Caco-2 (cell line): ENCODE measurements at regions not wholly inside any gene's neighbourhood (a gene's known extent, or its start where the extent isn't known, plus 50 kb on each side); places are given as distances from the start of the nearest gene placed in this dataset.

ENCODE experiments used
- BruUV-seq: library from RNA; stranded (reverse); fragments of 400-500 nt; replicated peaks from 2 replicates; lab custom pipeline; 2021; lab: Mats Ljungman, UMichigan
- CTCF ChIA-PET: fragments of 300-600 bp; sonication (Branson Sonifier 250); formaldehyde crosslinking; loops from one replicate; lab custom pipeline; 2022; ENCODE audit warnings: antibody characterized with exemption; lab: Charles Lee
- POLR2A ChIA-PET: fragments of 300-600 bp; sonication (Branson Sonifier 250); formaldehyde crosslinking; loops from one replicate; lab custom pipeline; 2022; ENCODE audit warnings: antibody characterized with exemption; lab: Charles Lee
- DNase-seq, 2 experiments: peaks; one replicate each; pipeline versions ENCODE4 v3.0.0 to v3.0.0-alpha.2; 2020 to 2022
- H3K27me3 ChIP-seq: replicated peaks from 2 replicates; pipeline ENCODE4 v1.6.0; 2011; ENCODE audit warnings: low read length; ENCODE audit not compliant: control insufficient read depth, insufficient read depth
- H3K36me3 ChIP-seq: 2 replicates; pipeline ENCODE4 v1.5.1; 2011; ENCODE audit warnings: low read length; ENCODE audit not compliant: control insufficient read depth, insufficient read depth
- H3K4me1 ChIP-seq: fragments of 250-450 bp; sonication (Bioruptor Pico); 2 replicates; pipeline ENCODE4 v1.5.1; 2020; ENCODE audit warnings: mild to moderate bottlenecking
- H3K4me3 ChIP-seq: 2 replicates; pipeline ENCODE4 v1.5.1; 2011; ENCODE audit warnings: low read depth, mild to moderate bottlenecking, control low read depth, low read length
- H3K9me3 ChIP-seq: fragments of 250-450 bp; sonication (Bioruptor Pico); 2 replicates; pipeline ENCODE4 v1.5.1; 2020; ENCODE audit warnings: mild to moderate bottlenecking, moderate library complexity
- H3K27ac Mint-ChIP-seq: one replicate; pipeline ENCODE4 v1.8.0; 2022; ENCODE audit warnings: mixed read lengths; ENCODE audit not compliant: unreplicated experiment
- H3K27me3 Mint-ChIP-seq: one replicate; pipeline ENCODE4 v1.8.0; 2022; ENCODE audit warnings: mixed read lengths; ENCODE audit not compliant: insufficient read depth, unreplicated experiment
- H3K36me3 Mint-ChIP-seq: one replicate; pipeline ENCODE4 v1.8.0; 2022; ENCODE audit warnings: mild to moderate bottlenecking, mixed read lengths; ENCODE audit not compliant: insufficient read depth, unreplicated experiment
- H3K4me1 Mint-ChIP-seq: one replicate; pipeline ENCODE4 v1.8.0; 2022; ENCODE audit warnings: low read depth, mixed read lengths; ENCODE audit not compliant: unreplicated experiment
- H3K4me3 Mint-ChIP-seq: one replicate; pipeline ENCODE4 v1.8.0; 2022; ENCODE audit warnings: mild to moderate bottlenecking, moderate library complexity, mixed read lengths; ENCODE audit not compliant: unreplicated experiment
- H3K9me3 Mint-ChIP-seq: one replicate; pipeline ENCODE4 v1.8.0; 2022; ENCODE audit warnings: mixed read lengths; ENCODE audit not compliant: unreplicated experiment
- CTCF ChIP-seq, 2 experiments: fragments of 200-600 bp in 1 of 2; IDR thresholded peaks; 1 replicate in 1 of 2; 2 replicates in 1 of 2; pipeline versions ENCODE4 v1.5.1 to v1.8.0; 2011 to 2022; ENCODE audit warnings: antibody characterized with exemption in 1 of 2, control low read depth in 1 of 2, inconsistent platforms in 1 of 2, low read depth in 1 of 2, low read length in 1 of 2, mild to moderate bottlenecking in 1 of 2, moderate library complexity in 1 of 2; ENCODE audit not compliant: insufficient read depth in 1 of 2, severe bottlenecking in 1 of 2, unreplicated experiment in 1 of 2
- intact Hi-C: fragments of 100-400 bp; cut with micrococcal nuclease; formaldehyde crosslinking; loops from one replicate; pipeline ENCODE4 v1.10.0; 2022; ENCODE audit not compliant: unreplicated experiment

GRCh38 chr7:8321312-8321711 lies 59.3 kb upstream of the ICA1 start:
- H3K9me3 ChIP-seq, result peaks cover 14% of the 10 kb centered on the region; the same call in 1 of the 2 replicates
- no TSS peak for BruUV-seq
- Mint-ChIP-seq H3K9me3 (peaks cover 21% of the 10 kb centered on the region), H3K4me1 (peaks cover 14% of the 10 kb centered on the region), H3K36me3 (peaks cover 7% of the 10 kb centered on the region), H3K4me3 (no peak overlapping the region), H3K27ac (no peak overlapping the region), H3K27me3 (no peaks in the 10 kb centered on the region)
- H3K4me1 ChIP-seq, result peaks cover 22% of the 10 kb centered on the region
- H3K4me3 ChIP-seq, result no peak overlapping the region
- TF ChIP-seq CTCF (IDR thresholded peaks at IDR 0.05; ENCODE audit: insufficient read depth in 1 of 2, low read depth in 1 of 2, low read length in 1 of 2, severe bottlenecking in 1 of 2, unreplicated experiment in 1 of 2), result no peak
- no peak for DNase-seq
- intact Hi-C loops, result no loop called here
- no peaks in the 10 kb centered on the region for H3K27me3 ChIP-seq
- H3K36me3 ChIP-seq, result no peaks in the 10 kb centered on the region
- CTCF ChIA-PET, result no interaction called here
- POLR2A ChIA-PET, result no interaction called here

GRCh38 chr7:8322667-8323066 lies 60.7 kb upstream of the ICA1 start:
- H3K27me3 ChIP-seq, result no peaks in the 10 kb centered on the region
- no peak for TF ChIP-seq CTCF (IDR thresholded peaks at IDR 0.05; ENCODE audit: insufficient read depth in 1 of 2, low read depth in 1 of 2, low read length in 1 of 2, severe bottlenecking in 1 of 2, unreplicated experiment in 1 of 2)
- no peaks in the 10 kb centered on the region for H3K27me3 Mint-ChIP-seq
- no peak overlapping the region for H3K27ac Mint-ChIP-seq
- peaks cover 7% of the 10 kb centered on the region for H3K36me3 Mint-ChIP-seq
- no peak overlapping the region for H3K4me3 Mint-ChIP-seq
- H3K9me3 ChIP-seq, result peaks cover 14% of the 10 kb centered on the region; the same call in 1 of the 2 replicates
- H3K4me1 ChIP-seq, result peaks cover 22% of the 10 kb centered on the region
- H3K9me3 Mint-ChIP-seq, result peaks cover 13% of the 10 kb centered on the region
- DNase-seq, result peak in 1 of 2 experiments; percentile 26
- no TSS peak for BruUV-seq
- intact Hi-C loops, result no loop called here
- H3K4me1 Mint-ChIP-seq, result peaks cover 14% of the 10 kb centered on the region
- H3K4me3 ChIP-seq, result no peak overlapping the region
- POLR2A ChIA-PET, result no interaction called here
- CTCF ChIA-PET, result no interaction called here
- no peaks in the 10 kb centered on the region for H3K36me3 ChIP-seq

- no peak overlapping the region for H3K4me3 ChIP-seq
- Mint-ChIP-seq H3K9me3 (no peaks in the 10 kb centered on the region), H3K4me1 (peaks cover 14% of the 10 kb centered on the region), H3K4me3 (no peak overlapping the region), H3K27ac (no peak overlapping the region), H3K36me3 (no peaks in the 10 kb centered on the region), H3K27me3 (no peaks in the 10 kb centered on the region)
- H3K27me3 ChIP-seq, result no peaks in the 10 kb centered on the region
- H3K4me1 ChIP-seq, result peaks cover 16% of the 10 kb centered on the region
- H3K9me3 ChIP-seq, result 0 out of 2 replicates have a peak, but pooled peaks cover 2% of the 10 kb centered on the region
- ChIA-PET POLR2A (no interaction called here), CTCF (no interaction called here)
- intact Hi-C loops, result no loop called here
- H3K36me3 ChIP-seq, result no peaks in the 10 kb centered on the region
- no TSS peak for BruUV-seq
- TF ChIP-seq CTCF (IDR thresholded peaks at IDR 0.05; ENCODE audit: insufficient read depth in 1 of 2, low read depth in 1 of 2, low read length in 1 of 2, severe bottlenecking in 1 of 2, unreplicated experiment in 1 of 2), result no peak
- no peak for DNase-seq
These were observed 63.1 kb upstream of the ICA1 start for GRCh38 chr7:8325067-8325466.
